ENCODE measurements at regions not wholly inside any gene's neighbourhood (a gene's known extent, or its start where the extent isn't known, plus 50 kb on each side); places are given as distances from the start of the nearest gene placed in this dataset.

DNA sequence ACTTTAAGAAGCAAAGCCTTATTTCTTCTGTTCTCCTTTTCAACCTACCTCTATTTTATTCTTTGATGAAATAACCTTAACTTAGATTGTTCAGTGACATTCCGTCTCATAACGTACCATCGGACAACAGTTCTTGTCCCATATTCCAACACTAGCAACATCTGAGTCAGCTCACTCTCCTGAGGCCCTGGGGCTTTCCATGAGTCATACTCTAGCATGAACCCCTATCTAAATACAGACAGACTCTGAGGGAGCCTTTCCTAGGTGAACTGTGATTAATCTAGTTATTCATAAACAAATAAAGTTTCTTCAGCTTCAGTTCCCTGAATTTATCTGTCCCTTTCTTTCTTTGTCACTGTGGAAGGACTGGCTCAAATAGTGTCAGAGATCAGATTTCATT is 168.7 kb upstream of the LYZL1 start:
- TF ChIP-seq, protein P1, sequence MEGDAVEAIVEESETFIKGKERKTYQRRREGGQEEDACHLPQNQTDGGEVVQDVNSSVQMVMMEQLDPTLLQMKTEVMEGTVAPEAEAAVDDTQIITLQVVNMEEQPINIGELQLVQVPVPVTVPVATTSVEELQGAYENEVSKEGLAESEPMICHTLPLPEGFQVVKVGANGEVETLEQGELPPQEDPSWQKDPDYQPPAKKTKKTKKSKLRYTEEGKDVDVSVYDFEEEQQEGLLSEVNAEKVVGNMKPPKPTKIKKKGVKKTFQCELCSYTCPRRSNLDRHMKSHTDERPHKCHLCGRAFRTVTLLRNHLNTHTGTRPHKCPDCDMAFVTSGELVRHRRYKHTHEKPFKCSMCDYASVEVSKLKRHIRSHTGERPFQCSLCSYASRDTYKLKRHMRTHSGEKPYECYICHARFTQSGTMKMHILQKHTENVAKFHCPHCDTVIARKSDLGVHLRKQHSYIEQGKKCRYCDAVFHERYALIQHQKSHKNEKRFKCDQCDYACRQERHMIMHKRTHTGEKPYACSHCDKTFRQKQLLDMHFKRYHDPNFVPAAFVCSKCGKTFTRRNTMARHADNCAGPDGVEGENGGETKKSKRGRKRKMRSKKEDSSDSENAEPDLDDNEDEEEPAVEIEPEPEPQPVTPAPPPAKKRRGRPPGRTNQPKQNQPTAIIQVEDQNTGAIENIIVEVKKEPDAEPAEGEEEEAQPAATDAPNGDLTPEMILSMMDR (IDR thresholded peaks at IDR 0.05) = no peak
- no peak for TF ChIP-seq POLR2A (IDR thresholded peaks at IDR 0.05)

Data from heart left ventricle (tissue), 13 donors.